Astrocyte (in vitro differentiated cells and primary cell): ENCODE measurements at regions not wholly inside any gene's neighbourhood (a gene's known extent, or its start where the extent isn't known, plus 50 kb on each side); places are given as distances from the start of the nearest gene placed in this dataset.

Source experiments
- EZH2 ChIP-seq: IDR thresholded peaks from 2 replicates; pipeline ENCODE4 v1.6.1; 2012; ENCODE audit warnings: mild to moderate bottlenecking, low read length, inconsistent platforms; ENCODE audit not compliant: insufficient read depth
- TF ChIP-seq, protein P1 (sequence below): IDR thresholded peaks from 2 replicates; pipeline ENCODE4 v1.5.1; 2011; ENCODE audit warnings: low read depth, mild to moderate bottlenecking, inconsistent platforms, low read length, moderate library complexity; ENCODE audit not compliant: insufficient read depth

DNA sequence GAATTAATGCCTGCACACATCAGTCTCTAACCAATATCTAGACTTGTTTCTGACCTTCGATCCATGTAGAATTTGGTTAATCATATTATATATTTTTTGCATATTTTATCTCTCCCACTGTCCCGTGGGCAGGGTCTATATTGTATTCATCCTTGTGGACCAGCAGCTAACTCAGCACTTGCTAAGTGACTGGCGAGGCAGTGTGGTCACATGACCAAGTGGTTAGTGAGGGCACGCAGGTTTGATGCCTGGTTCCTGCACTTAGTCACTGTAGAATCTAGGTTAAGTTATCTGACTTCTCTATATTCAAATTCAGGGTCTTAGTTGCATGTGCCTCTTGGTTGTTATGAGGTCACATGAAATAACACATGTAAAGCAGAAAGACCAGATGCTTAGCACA is 120.5 kb downstream of the UBE2U start:
- TF ChIP-seq, protein P1, sequence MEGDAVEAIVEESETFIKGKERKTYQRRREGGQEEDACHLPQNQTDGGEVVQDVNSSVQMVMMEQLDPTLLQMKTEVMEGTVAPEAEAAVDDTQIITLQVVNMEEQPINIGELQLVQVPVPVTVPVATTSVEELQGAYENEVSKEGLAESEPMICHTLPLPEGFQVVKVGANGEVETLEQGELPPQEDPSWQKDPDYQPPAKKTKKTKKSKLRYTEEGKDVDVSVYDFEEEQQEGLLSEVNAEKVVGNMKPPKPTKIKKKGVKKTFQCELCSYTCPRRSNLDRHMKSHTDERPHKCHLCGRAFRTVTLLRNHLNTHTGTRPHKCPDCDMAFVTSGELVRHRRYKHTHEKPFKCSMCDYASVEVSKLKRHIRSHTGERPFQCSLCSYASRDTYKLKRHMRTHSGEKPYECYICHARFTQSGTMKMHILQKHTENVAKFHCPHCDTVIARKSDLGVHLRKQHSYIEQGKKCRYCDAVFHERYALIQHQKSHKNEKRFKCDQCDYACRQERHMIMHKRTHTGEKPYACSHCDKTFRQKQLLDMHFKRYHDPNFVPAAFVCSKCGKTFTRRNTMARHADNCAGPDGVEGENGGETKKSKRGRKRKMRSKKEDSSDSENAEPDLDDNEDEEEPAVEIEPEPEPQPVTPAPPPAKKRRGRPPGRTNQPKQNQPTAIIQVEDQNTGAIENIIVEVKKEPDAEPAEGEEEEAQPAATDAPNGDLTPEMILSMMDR, result no peak
- TF ChIP-seq EZH2, result no peak
